Gastroesophageal sphincter (tissue), 4 donors: ENCODE measurements at regions not wholly inside any gene's neighbourhood (a gene's known extent, or its start where the extent isn't known, plus 50 kb on each side); places are given as distances from the start of the nearest gene placed in this dataset.
"Not testable (repeated sequence)": the region's sequence is repeated elsewhere in the genome, so short reads cannot be mapped to it uniquely, and the experiment has no call there.

Source experiments
- ATAC-seq: fragments of 150-250 bp; one replicate; pipeline ENCODE4 v1.9.1; 2016; ENCODE audit warnings: mild to moderate bottlenecking, moderate library complexity
- H3K27ac ChIP-seq, 4 donors: fragments of 200-600 bp; sonication (generic) in 3 of 4; 1 replicate in 3 of 4; 2 replicates in 1 of 4; pipeline ENCODE4 v1.5.1; 2016 to 2019
- H3K27me3 ChIP-seq: fragments of 200-600 bp; sonication (generic); one replicate; pipeline ENCODE4 v1.5.1; 2019
- H3K36me3 ChIP-seq, 2 donors: fragments of 200-600 bp; sonication (generic); one replicate each; pipeline ENCODE4 v1.5.1; 2019; ENCODE audit warnings: control low read depth in 1 of 2
- H3K4me1 ChIP-seq, 3 donors: fragments of 200-600 bp; sonication (generic); 1 replicate in 2 of 3; 2 replicates in 1 of 3; pipeline ENCODE4 v1.5.1; 2016 to 2019; ENCODE audit warnings: control low read depth in 2 of 3
- H3K4me3 ChIP-seq, 2 donors: fragments of 200-600 bp; sonication (generic); one replicate each; pipeline ENCODE4 v1.5.1; 2019; ENCODE audit warnings: mild to moderate bottlenecking in 1 of 2, moderate library complexity in 1 of 2
- H3K9me3 ChIP-seq, 3 donors: fragments of 200-600 bp; sonication (generic); one replicate each; pipeline ENCODE4 v1.5.1; 2017 to 2019; ENCODE audit warnings: control low read depth in 2 of 3
- EP300 ChIP-seq: sonication (generic); formaldehyde crosslinking; IDR thresholded peaks from one replicate; pipeline ENCODE4 v1.6.1; 2017; ENCODE audit warnings: antibody characterized with exemption, mild to moderate bottlenecking
- POLR2A ChIP-seq, 2 donors: fragments of 450-650 bp; IDR thresholded peaks; one replicate each; pipeline ENCODE4 v1.6.1; 2017; ENCODE audit warnings: antibody characterized with exemption in 2 of 2, mild to moderate bottlenecking in 2 of 2, moderate library complexity in 1 of 2
- POLR2AphosphoS5 ChIP-seq: sonication (generic); formaldehyde crosslinking; IDR thresholded peaks from one replicate; pipeline ENCODE4 v1.6.1; 2017; ENCODE audit warnings: antibody characterized with exemption
- WGBS, 2 donors: methylation state at CpG; one replicate each; pipeline ENCODE4 v1.1.5; 2018; ENCODE audit warnings: low coverage in 1 of 2; 5-methylcytosine and 5-hydroxymethylcytosine counted together
- TF ChIP-seq, protein P1 (sequence below), 4 experiments: fragments of 200-600 bp in 2 of 4; fragments of 450-650 bp in 2 of 4; sonication (generic) in 1 of 4; IDR thresholded peaks; one replicate each; pipeline ENCODE4 v1.5.1; 2017 to 2019; ENCODE audit warnings: antibody characterized with exemption in 4 of 4, mild to moderate bottlenecking in 2 of 4, moderate library complexity in 2 of 4

DNA sequence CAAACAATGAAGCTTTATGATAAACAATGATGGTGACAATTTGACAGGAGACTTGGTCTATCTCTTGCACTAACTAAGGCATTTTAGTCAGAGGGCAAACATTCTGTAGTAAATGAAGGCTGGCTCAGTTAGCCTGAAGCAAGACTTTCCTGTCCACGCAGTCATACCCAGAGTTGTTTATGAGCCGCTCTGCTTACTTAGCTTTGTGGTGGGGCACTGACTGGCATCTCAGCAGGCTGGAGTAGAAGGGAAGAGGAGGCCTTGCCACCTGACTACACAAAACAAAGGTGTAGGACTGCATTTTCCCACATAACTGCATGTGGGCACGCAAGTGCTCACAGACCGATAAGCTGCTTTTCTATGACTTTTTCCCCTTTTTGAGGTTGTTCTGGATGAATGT lies 133.7 kb upstream of the EPB41L4A start:
- H3K9me3 ChIP-seq, result no peaks in the 10 kb centered on the region
- TF ChIP-seq POLR2AphosphoS5, result no peak
- peaks cover 0 to 7% (median 0%) of the 10 kb centered on the region in 3 donors for H3K4me1 ChIP-seq
- H3K27ac ChIP-seq, result no peak overlapping the region
- WGBS, 2 donors, result 84 to 100% methylated on average over 3 to 4 of the region's 4 CpGs
- no peak for ATAC-seq
- no peak overlapping the region for H3K4me3 ChIP-seq
- no peaks in the 10 kb centered on the region for H3K27me3 ChIP-seq
- no peaks in the 10 kb centered on the region for H3K36me3 ChIP-seq

DNA sequence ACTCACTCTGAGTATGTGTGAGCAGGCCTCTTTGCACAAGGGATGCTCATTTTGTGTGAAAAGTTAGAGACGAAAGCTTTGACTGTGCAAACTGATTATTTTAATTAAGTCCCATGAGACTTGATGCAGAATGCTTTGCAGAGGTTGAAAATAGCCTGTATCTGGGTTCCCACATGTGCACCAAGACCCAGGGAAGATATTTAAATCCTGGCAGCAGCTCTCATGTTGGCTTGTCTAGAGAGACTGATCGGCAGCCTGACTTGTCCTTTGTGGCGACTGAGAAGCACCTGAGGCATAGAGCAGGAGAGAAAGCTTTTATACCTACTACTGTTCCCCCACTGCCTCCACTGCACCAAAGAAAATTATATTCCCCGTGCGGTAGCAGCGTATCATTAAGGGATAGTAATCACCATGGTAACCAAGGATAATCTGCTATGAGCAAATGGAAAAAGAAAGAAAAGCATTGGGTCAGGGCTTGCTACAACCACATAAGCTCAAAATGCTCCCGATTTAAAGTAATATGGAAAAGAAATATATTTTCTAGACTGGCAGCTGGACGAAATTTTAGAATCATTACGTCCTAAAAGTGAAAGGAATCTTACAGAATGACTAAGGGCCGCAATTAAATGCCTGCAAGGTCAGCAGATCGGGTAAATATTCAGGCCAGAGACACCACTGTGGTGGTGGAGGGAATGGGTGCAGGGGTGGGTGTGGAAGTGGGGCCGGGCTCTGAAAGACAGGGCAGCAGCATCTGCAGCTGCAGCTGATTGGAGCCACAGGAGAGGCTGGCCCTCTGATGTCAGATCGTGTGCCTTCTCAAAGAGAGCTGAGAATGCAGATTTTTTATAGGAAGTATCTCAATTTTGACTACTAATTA lies 135.3 kb upstream of the EPB41L4A start:
- TF ChIP-seq POLR2AphosphoS5 (no peak), EP300 (no peak), POLR2A (IDR thresholded peaks at IDR 0.05) (no peak)
- TF ChIP-seq, protein P1, sequence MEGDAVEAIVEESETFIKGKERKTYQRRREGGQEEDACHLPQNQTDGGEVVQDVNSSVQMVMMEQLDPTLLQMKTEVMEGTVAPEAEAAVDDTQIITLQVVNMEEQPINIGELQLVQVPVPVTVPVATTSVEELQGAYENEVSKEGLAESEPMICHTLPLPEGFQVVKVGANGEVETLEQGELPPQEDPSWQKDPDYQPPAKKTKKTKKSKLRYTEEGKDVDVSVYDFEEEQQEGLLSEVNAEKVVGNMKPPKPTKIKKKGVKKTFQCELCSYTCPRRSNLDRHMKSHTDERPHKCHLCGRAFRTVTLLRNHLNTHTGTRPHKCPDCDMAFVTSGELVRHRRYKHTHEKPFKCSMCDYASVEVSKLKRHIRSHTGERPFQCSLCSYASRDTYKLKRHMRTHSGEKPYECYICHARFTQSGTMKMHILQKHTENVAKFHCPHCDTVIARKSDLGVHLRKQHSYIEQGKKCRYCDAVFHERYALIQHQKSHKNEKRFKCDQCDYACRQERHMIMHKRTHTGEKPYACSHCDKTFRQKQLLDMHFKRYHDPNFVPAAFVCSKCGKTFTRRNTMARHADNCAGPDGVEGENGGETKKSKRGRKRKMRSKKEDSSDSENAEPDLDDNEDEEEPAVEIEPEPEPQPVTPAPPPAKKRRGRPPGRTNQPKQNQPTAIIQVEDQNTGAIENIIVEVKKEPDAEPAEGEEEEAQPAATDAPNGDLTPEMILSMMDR (IDR thresholded peaks at IDR 0.05), result no peak
- no peak overlapping the region for H3K27ac ChIP-seq
- no peak for ATAC-seq
- H3K27me3 ChIP-seq, result no peaks in the 10 kb centered on the region
- 59 to 60% methylated on average over 10 to 11 of the region's 13 CpGs for WGBS, 2 donors
- H3K36me3 ChIP-seq, result no peaks in the 10 kb centered on the region
- H3K4me1 ChIP-seq, result peaks cover 0 to 7% (median 0%) of the 10 kb centered on the region in 3 donors
- H3K9me3 ChIP-seq, result no peaks in the 10 kb centered on the region
- H3K4me3 ChIP-seq, result no peak overlapping the region

DNA sequence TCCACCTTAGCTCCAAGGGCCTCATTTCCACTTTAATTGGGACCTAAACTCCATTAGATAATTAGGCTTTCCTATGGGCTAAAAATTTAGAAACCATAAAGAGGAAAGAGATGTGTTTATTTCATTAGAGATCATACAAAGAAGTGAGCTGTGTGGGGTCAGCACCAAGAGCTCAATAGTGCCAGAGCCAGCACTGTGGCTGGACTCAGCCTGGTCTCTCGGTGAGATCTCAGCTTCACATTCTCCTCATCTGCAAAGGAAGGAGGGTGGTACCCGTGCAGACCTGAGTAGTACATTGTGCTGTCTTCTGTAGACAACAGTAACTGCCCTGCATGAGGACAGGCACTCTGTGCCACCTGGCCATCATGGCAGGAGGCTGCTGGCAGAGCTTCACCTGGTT lies 136.1 kb upstream of the EPB41L4A start:
- no peaks in the 10 kb centered on the region for H3K36me3 ChIP-seq
- whole genome bisulfite sequencing, 2 donors, result 50 to 75% methylated on average over 2 of the region's 2 CpGs
- no peak overlapping the region for H3K27ac ChIP-seq
- TF ChIP-seq, protein P1 (IDR thresholded peaks at IDR 0.05), result no peak
- TF ChIP-seq POLR2A (IDR thresholded peaks at IDR 0.05), result no peak
- no peak for TF ChIP-seq EP300
- TF ChIP-seq POLR2AphosphoS5, result no peak
- no peaks in the 10 kb centered on the region for H3K27me3 ChIP-seq
- no peak for ATAC-seq
- no peaks in the 10 kb centered on the region for H3K9me3 ChIP-seq
- H3K4me1 ChIP-seq, result peaks cover 0 to 7% (median 0%) of the 10 kb centered on the region in 3 donors
- no peak overlapping the region for H3K4me3 ChIP-seq

DNA sequence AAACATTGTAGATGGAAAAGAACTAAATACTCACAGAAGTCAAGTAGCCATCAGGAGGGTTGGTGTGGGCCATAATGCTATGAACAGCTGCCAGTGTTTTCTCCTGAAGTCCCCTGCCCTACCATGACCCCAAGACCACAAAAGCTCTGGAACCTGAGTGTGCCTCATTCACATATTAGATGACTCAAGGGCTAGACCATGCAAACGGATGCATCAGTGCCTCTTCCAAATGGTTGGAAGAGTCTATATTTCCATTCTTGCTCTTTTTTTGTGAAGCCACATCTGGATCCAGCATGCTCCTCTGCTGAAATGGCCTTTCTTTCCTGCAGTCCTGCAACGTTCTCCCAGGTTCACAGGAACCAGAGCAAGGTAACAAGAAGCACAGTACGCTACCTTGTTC lies 136.6 kb upstream of the EPB41L4A start:
- Histone ChIP-seq H3K9me3 (no peaks in the 10 kb centered on the region), H3K27ac (no peak overlapping the region), H3K27me3 (no peaks in the 10 kb centered on the region), H3K4me1 (peaks cover 0 to 7% (median 0%) of the 10 kb centered on the region in 3 donors), H3K36me3 (no peaks in the 10 kb centered on the region), H3K4me3 (no peak overlapping the region)
- no peak for ATAC-seq
- 57 to 59% methylated on average over 3 of the region's 3 CpGs for WGBS, 2 donors
- TF ChIP-seq, protein P1 (IDR thresholded peaks at IDR 0.05), result no peak
- TF ChIP-seq EP300, result no peak
- TF ChIP-seq POLR2A (IDR thresholded peaks at IDR 0.05), result no peak
- TF ChIP-seq POLR2AphosphoS5, result no peak

DNA sequence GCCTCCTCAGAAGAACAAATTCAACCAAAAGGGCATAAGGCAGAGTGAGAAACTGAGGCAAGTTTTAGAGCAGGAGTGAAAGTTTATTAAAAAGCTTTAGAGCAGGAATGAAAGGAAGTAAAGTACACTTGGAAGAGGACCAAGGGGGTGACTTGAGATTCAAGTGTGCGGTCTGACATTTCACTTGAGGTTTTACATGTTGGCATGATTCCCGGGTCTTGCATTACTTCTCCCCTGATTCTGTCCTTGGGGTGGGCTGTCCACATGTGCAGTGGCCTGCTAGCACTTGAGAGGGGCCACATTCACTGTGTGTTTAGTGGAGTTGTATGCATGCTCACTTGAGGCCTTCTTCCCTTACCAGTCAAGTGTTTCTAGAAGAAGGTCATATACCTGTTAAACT lies 140.4 kb upstream of the EPB41L4A start:
- H3K4me1 ChIP-seq, H3K27ac ChIP-seq, H3K4me3 ChIP-seq, H3K9me3 ChIP-seq, ATAC-seq, H3K27me3 ChIP-seq, H3K36me3 ChIP-seq: not testable (repeated sequence)
- 62 to 63% methylated on average over 2 of the region's 2 CpGs for WGBS, 2 donors

DNA sequence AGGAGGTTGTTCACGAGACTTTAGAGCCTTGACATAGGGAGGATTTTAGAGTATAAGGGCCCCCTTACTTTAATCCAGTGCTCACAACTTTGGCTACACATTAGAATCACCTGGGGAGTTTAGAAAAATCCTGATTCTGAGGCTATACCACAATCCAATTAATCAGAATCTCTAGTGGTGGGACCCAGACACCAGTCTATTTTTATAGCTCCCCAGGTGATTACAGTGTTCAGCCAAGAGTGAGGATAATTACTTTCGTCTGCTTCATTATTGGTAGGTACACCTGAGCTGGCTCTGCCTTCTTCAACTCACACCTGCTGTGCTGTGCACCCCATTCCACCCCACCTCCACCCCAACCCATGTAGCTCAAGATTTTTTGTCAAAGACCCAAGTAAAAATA lies 141.3 kb upstream of the EPB41L4A start:
- TF ChIP-seq POLR2AphosphoS5 (no peak), POLR2A (IDR thresholded peaks at IDR 0.05) (no peak)
- no peak for ATAC-seq

More for the DNA sequence above, 141.3 kb upstream of the EPB41L4A start:
- Histone ChIP-seq H3K4me1 (no peaks in the 10 kb centered on the region), H3K27me3 (no peaks in the 10 kb centered on the region), H3K36me3 (no peaks in the 10 kb centered on the region), H3K27ac (no peak overlapping the region), H3K9me3 (peaks cover 0 to 9% (median 0%) of the 10 kb centered on the region in 3 donors), H3K4me3 (no peak overlapping the region)
- WGBS, 2 donors, result 93 to 100% methylated on average over 2 of the region's 2 CpGs
